HCT116 (cell line): ENCODE measurements at regions not wholly inside any gene's neighbourhood (a gene's known extent, or its start where the extent isn't known, plus 50 kb on each side); places are given as distances from the start of the nearest gene placed in this dataset.
A peak's percentile ranks its signal among the peaks of the same experiment; 100 is the strongest.

Experiments
- ATAC-seq: fragments of 200-7000 bp; cut with Tn5 transposase; 2 replicates; pipeline ENCODE4 v1.9.1; 2020; ENCODE audit warnings: mild to moderate bottlenecking, moderate library complexity
- BruUV-seq: library from RNA; stranded (reverse); fragments of 400-500 nt; replicated peaks from 2 replicates; lab custom pipeline; 2021; lab: Mats Ljungman, UMichigan
- CTCF ChIA-PET: fragments of 300-600 bp; sonication (Branson Sonifier 250); formaldehyde crosslinking; loops from one replicate; lab custom pipeline; 2021; ENCODE audit warnings: antibody characterized with exemption; lab: Charles Lee
- POLR2A ChIA-PET: fragments of 300-600, 350-600 bp; sonication (Branson Sonifier 250); formaldehyde crosslinking; loops from one replicate; lab custom pipeline; 2021; ENCODE audit warnings: antibody characterized with exemption; lab: Charles Lee
- RAD21 ChIA-PET, 2 experiments: fragments of 300-600 bp; sonication (Branson Sonifier 250); formaldehyde crosslinking; loops; one replicate each; lab custom pipeline; 2023; ENCODE audit warnings: low total read pairs in 2 of 2; ENCODE audit not compliant: uncharacterized antibody in 2 of 2, unreplicated experiment in 2 of 2, low non-redundant PET in 1 of 2; lab: Charles Lee
- DNase-seq: peaks from one replicate; pipeline ENCODE4 v3.0.0-alpha.2; 2010; ENCODE audit warnings: low read depth, low spot score
- H2AFZ ChIP-seq: fragments of 200-600 bp; shearing (Covaris generic), sonication (generic); 2 replicates; pipeline ENCODE4 v1.6.1; 2017; ENCODE audit warnings: low read depth, mixed run types, mixed read lengths, antibody characterized with exemption, low read length; ENCODE audit not compliant: poor library complexity, severe bottlenecking
- H3K27ac ChIP-seq: 2 replicates; pipeline ENCODE4 v1.5.1; 2012; ENCODE audit warnings: low read depth, low read length
- H3K27me3 ChIP-seq: fragments of 200-600 bp; sonication (generic); 2 replicates; pipeline ENCODE4 v1.6.1; 2016; ENCODE audit warnings: mixed run types, low read length, mixed read lengths; ENCODE audit not compliant: insufficient read depth
- H3K36me3 ChIP-seq, 2 experiments: fragments of 200-500 bp in 1 of 2; fragments of 200-600 bp in 1 of 2; sonication (Bioruptor generic) in 1 of 2; sonication (generic) in 1 of 2; 2 replicates each; pipeline versions ENCODE4 v1.5.1 to v1.6.1; 2014 to 2016; ENCODE audit warnings: low read length in 2 of 2, inconsistent platforms in 1 of 2, mixed read lengths in 1 of 2, mixed run types in 1 of 2; ENCODE audit not compliant: insufficient read depth in 2 of 2, control insufficient read depth in 1 of 2
- H3K4me1 ChIP-seq, 2 experiments: fragments of 200-600 bp in 1 of 2; sonication (generic) in 1 of 2; 2 replicates each; pipeline versions ENCODE4 v1.5.1 to v1.6.1; 2012 to 2017; ENCODE audit warnings: low read length in 2 of 2, inconsistent platforms in 1 of 2, mild to moderate bottlenecking in 1 of 2, mixed read lengths in 1 of 2, mixed run types in 1 of 2, moderate library complexity in 1 of 2; ENCODE audit not compliant: insufficient read depth in 2 of 2, control insufficient read depth in 1 of 2
- H3K4me2 ChIP-seq: fragments of 200-600 bp; sonication (generic); 2 replicates; pipeline ENCODE4 v1.6.1; 2017; ENCODE audit warnings: mixed run types, low read length, mixed read lengths
- H3K4me3 ChIP-seq, 2 experiments: fragments of 200-600 bp in 1 of 2; sonication (generic) in 1 of 2; replicated peaks in 1 of 2; 2 replicates each; pipeline ENCODE4 v1.5.1; 2011 to 2016; ENCODE audit warnings: low read length in 2 of 2, control low read depth in 1 of 2, low read depth in 1 of 2, mild to moderate bottlenecking in 1 of 2, mixed read lengths in 1 of 2, mixed run types in 1 of 2
- H3K79me2 ChIP-seq: fragments of 200-600 bp; sonication (generic); 2 replicates; pipeline ENCODE4 v1.6.1; 2017; ENCODE audit warnings: mild to moderate bottlenecking, mixed run types, low read length, moderate library complexity, mixed read lengths; ENCODE audit not compliant: insufficient read depth
- H3K9ac ChIP-seq: fragments of 200-600 bp; sonication (generic); 2 replicates; pipeline ENCODE4 v1.6.1; 2016; ENCODE audit warnings: low read length, mixed read lengths
- H3K9me2 ChIP-seq: fragments of 200-600 bp; sonication (generic), shearing (Covaris generic); 2 replicates; pipeline ENCODE4 v1.6.1; 2017; ENCODE audit warnings: mixed run types, mild to moderate bottlenecking, moderate library complexity; ENCODE audit not compliant: insufficient read depth
- H3K9me3 ChIP-seq, 2 experiments: fragments of 200-500 bp in 1 of 2; fragments of 200-600 bp in 1 of 2; sonication (Bioruptor generic) in 1 of 2; sonication (generic) in 1 of 2; 2 replicates each; pipeline ENCODE4 v1.6.1; 2014 to 2017; ENCODE audit warnings: low read length in 2 of 2, mixed read lengths in 2 of 2, inconsistent platforms in 1 of 2, low read depth in 1 of 2, mild to moderate bottlenecking in 1 of 2, mixed run types in 1 of 2, moderate library complexity in 1 of 2; ENCODE audit not compliant: control insufficient read depth in 1 of 2, insufficient read depth in 1 of 2
- H4K20me1 ChIP-seq: fragments of 200-600 bp; sonication (generic), shearing (Covaris generic); 2 replicates; pipeline ENCODE4 v1.6.1; 2017; ENCODE audit warnings: mixed run types, mild to moderate bottlenecking, moderate library complexity; ENCODE audit not compliant: insufficient read depth
- CBX3 ChIP-seq: IDR thresholded peaks from 2 replicates; pipeline ENCODE4 v1.6.1; 2012; ENCODE audit warnings: low read depth
- SRF ChIP-seq: IDR thresholded peaks from 2 replicates; pipeline ENCODE4 v1.6.1; 2012; ENCODE audit warnings: low read depth
- ZNF274 ChIP-seq: fragments of 200-500 bp; sonication (Bioruptor generic); IDR thresholded peaks from 2 replicates; pipeline ENCODE4 v1.6.1; 2014; ENCODE audit warnings: mild to moderate bottlenecking, low read depth, low read length, inconsistent platforms
- intact Hi-C: fragments of 100-400 bp; cut with micrococcal nuclease; formaldehyde crosslinking; loops from 2 replicates; pipeline ENCODE4 v1.10.0; 2022
- TF ChIP-seq, protein P1 (sequence below): IDR thresholded peaks from 2 replicates; pipeline ENCODE4 v1.6.1; 2012
- TF ChIP-seq, protein P2 (sequence below): IDR thresholded peaks from 2 replicates; pipeline ENCODE4 v1.6.1; 2011; ENCODE audit warnings: mild to moderate bottlenecking, low read length, moderate library complexity; ENCODE audit not compliant: insufficient replicate concordance; ENCODE audit errors: extremely low read depth

DNA sequence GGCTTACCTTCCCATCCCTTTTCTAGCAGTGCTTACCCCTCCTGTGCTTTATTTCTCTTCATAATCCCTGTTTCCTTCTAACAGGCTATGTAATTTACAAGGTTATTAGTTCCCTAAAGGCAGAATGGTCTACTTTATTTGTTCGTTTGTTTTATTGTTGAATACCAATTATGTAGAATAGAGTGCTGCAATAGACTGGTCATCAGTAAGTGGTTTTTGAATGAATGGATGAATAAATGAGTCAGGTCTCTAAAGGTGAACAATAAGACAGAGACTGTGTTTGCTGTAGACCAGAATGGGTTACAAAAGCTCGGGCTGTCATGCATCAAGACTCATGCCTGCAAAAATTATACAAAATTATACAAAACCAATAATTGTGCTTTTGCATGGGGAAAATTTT, 332.0 kb downstream of the IRS1 start:
- RAD21 ChIA-PET, result no interaction called here
- DNase-seq, result no peak
- no peak overlapping the region for H3K27ac ChIP-seq

DNA sequence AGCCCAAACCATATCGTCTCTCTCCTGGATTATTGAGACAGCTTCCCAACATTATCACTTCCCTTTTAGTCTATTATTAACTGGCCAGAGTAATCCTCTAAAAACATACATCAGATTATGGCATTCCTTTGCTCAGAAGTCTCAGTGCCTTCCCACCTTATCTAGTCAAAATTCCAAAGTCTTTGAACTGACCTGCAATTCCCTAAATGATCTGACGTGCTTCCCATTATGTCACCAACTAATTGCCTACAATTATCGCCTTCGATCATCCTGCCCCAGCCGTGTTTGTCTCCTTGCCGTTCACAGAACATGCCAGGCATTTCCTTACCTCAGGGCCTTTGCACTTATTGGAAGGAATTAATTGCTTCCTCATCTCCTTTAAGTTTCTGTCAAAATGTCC, 332.4 kb downstream of the IRS1 start:
- RAD21 ChIA-PET, result no interaction called here
- Histone ChIP-seq H3K4me3 (no peak overlapping the region), H3K27ac (0 out of 2 replicates have a peak overlapping the region, but pooled peaks have one; percentile 28), H3K9ac (no peak overlapping the region), H4K20me1 (no peaks in the 10 kb centered on the region), H3K9me3 (peaks cover 0 to 2% of the 10 kb centered on the region in 2 experiments; a peak in 1 of 4 replicates), H3K79me2 (no peaks in the 10 kb centered on the region), H3K9me2 (no peaks in the 10 kb centered on the region), H2AFZ (no peak overlapping the region), H3K4me1 (peaks cover 9 to 15% of the 10 kb centered on the region in 2 experiments; a peak in 2 of 4 replicates), H3K36me3 (0 out of 4 replicates have a peak, but pooled peaks cover 0 to 4% of the 10 kb centered on the region in 2 experiments), H3K4me2 (no peak overlapping the region), H3K27me3 (no peaks in the 10 kb centered on the region)
- POLR2A ChIA-PET, result no interaction called here
- intact Hi-C loops, result no loop called here
- DNase-seq (no peak), ATAC-seq (no peak)
- TF ChIP-seq CBX3 (no peak), SRF (no peak), ZNF274 (no peak)
- CTCF ChIA-PET, result no interaction called here
- BruUV-seq, result no TSS peak

More for the DNA sequence above, 332.0 kb downstream of the IRS1 start:
- POLR2A ChIA-PET, result no interaction called here
- CTCF ChIA-PET, result no interaction called here
- Histone ChIP-seq H3K4me2 (no peak overlapping the region), H3K9me3 (no peaks in the 10 kb centered on the region), H3K79me2 (no peaks in the 10 kb centered on the region), H4K20me1 (no peaks in the 10 kb centered on the region), H3K9me2 (no peaks in the 10 kb centered on the region), H2AFZ (no peak overlapping the region), H3K36me3 (0 out of 4 replicates have a peak, but pooled peaks cover 0 to under 1% of the 10 kb centered on the region in 2 experiments), H3K4me3 (no peak overlapping the region), H3K4me1 (peaks cover 9 to 15% of the 10 kb centered on the region in 2 experiments; a peak in 2 of 4 replicates), H3K27me3 (no peaks in the 10 kb centered on the region), H3K9ac (no peak overlapping the region)
- intact Hi-C loops, result no loop called here
- TF ChIP-seq, protein P1, sequence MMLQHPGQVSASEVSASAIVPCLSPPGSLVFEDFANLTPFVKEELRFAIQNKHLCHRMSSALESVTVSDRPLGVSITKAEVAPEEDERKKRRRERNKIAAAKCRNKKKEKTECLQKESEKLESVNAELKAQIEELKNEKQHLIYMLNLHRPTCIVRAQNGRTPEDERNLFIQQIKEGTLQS, result no peak
- TF ChIP-seq CBX3, result no peak
- no peak for TF ChIP-seq SRF
- TF ChIP-seq, protein P2, sequence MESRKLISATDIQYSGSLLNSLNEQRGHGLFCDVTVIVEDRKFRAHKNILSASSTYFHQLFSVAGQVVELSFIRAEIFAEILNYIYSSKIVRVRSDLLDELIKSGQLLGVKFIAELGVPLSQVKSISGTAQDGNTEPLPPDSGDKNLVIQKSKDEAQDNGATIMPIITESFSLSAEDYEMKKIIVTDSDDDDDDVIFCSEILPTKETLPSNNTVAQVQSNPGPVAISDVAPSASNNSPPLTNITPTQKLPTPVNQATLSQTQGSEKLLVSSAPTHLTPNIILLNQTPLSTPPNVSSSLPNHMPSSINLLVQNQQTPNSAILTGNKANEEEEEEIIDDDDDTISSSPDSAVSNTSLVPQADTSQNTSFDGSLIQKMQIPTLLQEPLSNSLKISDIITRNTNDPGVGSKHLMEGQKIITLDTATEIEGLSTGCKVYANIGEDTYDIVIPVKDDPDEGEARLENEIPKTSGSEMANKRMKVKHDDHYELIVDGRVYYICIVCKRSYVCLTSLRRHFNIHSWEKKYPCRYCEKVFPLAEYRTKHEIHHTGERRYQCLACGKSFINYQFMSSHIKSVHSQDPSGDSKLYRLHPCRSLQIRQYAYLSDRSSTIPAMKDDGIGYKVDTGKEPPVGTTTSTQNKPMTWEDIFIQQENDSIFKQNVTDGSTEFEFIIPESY, result no peak
- no peak for ATAC-seq
- no TSS peak for BruUV-seq
